OCI-LY7 (cell line): ENCODE measurements at regions not wholly inside any gene's neighbourhood (a gene's known extent, or its start where the extent isn't known, plus 50 kb on each side); places are given as distances from the start of the nearest gene placed in this dataset.

Experiments
- BruUV-seq: library from RNA; stranded (reverse); fragments of 400-500 nt; replicated peaks from 2 replicates; lab custom pipeline; 2021; lab: Mats Ljungman, UMichigan
- CTCF ChIA-PET: fragments of 300-600 bp; sonication (Branson Sonifier 250); formaldehyde crosslinking; loops from one replicate; lab custom pipeline; 2022; ENCODE audit warnings: antibody characterized with exemption; ENCODE audit not compliant: unreplicated experiment; lab: Charles Lee
- POLR2A ChIA-PET: fragments of 300-600 bp; sonication (Branson Sonifier 250); formaldehyde crosslinking; loops from one replicate; lab custom pipeline; 2022; ENCODE audit warnings: antibody characterized with exemption; lab: Charles Lee
- DNase-seq: peaks from one replicate; pipeline ENCODE4 v3.0.0-alpha.2; 2015; ENCODE audit warnings: low spot score
- H2AFZ ChIP-seq: fragments of 200-600 bp; sonication (generic), shearing (Covaris generic); 2 replicates; pipeline ENCODE4 v1.6.1; 2014; ENCODE audit warnings: mild to moderate bottlenecking, antibody characterized with exemption, low read length, moderate library complexity
- H3K27ac ChIP-seq: fragments of 200-600 bp; sonication (generic); 2 replicates; pipeline ENCODE4 v1.5.1; 2014; ENCODE audit warnings: mixed run types, low read depth, mild to moderate bottlenecking, moderate library complexity, low read length, inconsistent platforms; ENCODE audit not compliant: poor library complexity, severe bottlenecking
- H3K36me3 ChIP-seq: fragments of 200-600 bp; sonication (generic); 2 replicates; pipeline ENCODE4 v1.6.1; 2014; ENCODE audit warnings: mild to moderate bottlenecking, antibody characterized with exemption, low read length, moderate library complexity, mixed read lengths; ENCODE audit not compliant: insufficient read depth
- H3K4me1 ChIP-seq: fragments of 200-600 bp; sonication (generic); 2 replicates; pipeline ENCODE4 v1.5.1; 2014; ENCODE audit warnings: mild to moderate bottlenecking, low read length; ENCODE audit not compliant: insufficient read depth, poor library complexity, severe bottlenecking
- H3K4me2 ChIP-seq: fragments of 200-600 bp; sonication (generic); 2 replicates; pipeline ENCODE4 v1.6.1; 2014; ENCODE audit warnings: mild to moderate bottlenecking, low read length
- H3K4me3 ChIP-seq: fragments of 200-600 bp; sonication (generic); 2 replicates; pipeline ENCODE4 v1.5.1; 2014; ENCODE audit warnings: mild to moderate bottlenecking, low read depth, low read length; ENCODE audit not compliant: poor library complexity, severe bottlenecking
- H3K79me2 ChIP-seq: fragments of 200-600 bp; sonication (generic); 2 replicates; pipeline ENCODE4 v1.6.1; 2016; ENCODE audit warnings: low read depth, mild to moderate bottlenecking, low read length, moderate library complexity, mixed read lengths; ENCODE audit not compliant: insufficient read depth
- H3K9me2 ChIP-seq: fragments of 200-600 bp; sonication (generic); 2 replicates; pipeline ENCODE4 v1.6.1; 2016; ENCODE audit warnings: mild to moderate bottlenecking, low read length, mixed read lengths; ENCODE audit not compliant: insufficient read depth
- H3K9me3 ChIP-seq: fragments of 200-600 bp; sonication (generic); 2 replicates; pipeline ENCODE4 v1.6.1; 2014; ENCODE audit warnings: mild to moderate bottlenecking, mixed run types, low read length, mixed read lengths
- H4K20me1 ChIP-seq: fragments of 200-600 bp; sonication (generic); 2 replicates; pipeline ENCODE4 v1.6.1; 2014; ENCODE audit warnings: mild to moderate bottlenecking, antibody characterized with exemption, low read length, moderate library complexity, mixed read lengths; ENCODE audit not compliant: insufficient read depth
- CTCF ChIP-seq: fragments of 200-600 bp; sonication (generic); conservative IDR thresholded peaks from 2 replicates; pipeline ENCODE4 v1.5.1; 2014; ENCODE audit warnings: mild to moderate bottlenecking, antibody characterized with exemption, low read length, moderate library complexity, mixed read lengths
- EZH2phosphoT487 ChIP-seq: fragments of 200-600 bp; sonication (generic); IDR thresholded peaks from 2 replicates; pipeline ENCODE4 v1.6.1; 2018; ENCODE audit warnings: low read depth, borderline replicate concordance, mild to moderate bottlenecking, mixed run types, antibody characterized with exemption, low read length, moderate library complexity, mixed read lengths
- intact Hi-C: fragments of 100-400 bp; cut with micrococcal nuclease; formaldehyde crosslinking; loops from one replicate; pipeline ENCODE4 v1.10.0; 2022; ENCODE audit not compliant: unreplicated experiment

DNA sequence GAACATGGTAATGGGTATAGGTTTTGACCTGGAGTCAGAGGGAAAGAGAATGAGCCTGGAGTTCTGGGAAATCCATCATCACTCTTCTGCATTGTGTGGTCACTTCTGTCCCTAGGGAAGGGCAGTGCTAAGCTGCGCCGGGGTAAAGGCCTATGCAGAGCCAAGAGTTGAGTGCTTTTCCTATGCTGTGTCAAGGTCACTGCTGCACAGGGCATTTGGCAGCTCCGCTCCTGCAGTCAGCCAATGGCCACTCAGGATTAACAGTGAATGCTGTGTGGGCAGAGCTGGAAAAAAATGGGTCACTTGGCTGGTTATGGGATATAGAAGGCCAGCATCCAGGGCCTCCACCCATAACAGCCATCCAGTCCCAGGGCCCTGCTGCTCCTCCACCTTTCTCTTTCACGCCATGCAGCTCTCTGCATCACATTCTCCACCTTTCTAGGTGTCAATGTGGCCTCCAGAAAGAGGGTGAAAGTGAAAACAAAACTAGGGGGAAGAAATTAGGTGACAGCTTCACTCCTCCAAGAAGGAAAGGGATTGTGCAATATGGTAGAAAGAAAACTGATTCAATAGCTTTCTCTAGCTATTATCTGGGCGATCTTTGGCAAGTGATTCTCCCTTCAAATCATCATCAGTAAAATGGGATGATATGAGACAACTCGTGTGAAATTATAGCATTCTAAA, 279.3 kb upstream of the ANKRD55 start:
- Histone ChIP-seq H4K20me1 (no peaks in the 10 kb centered on the region), H3K36me3 (no peaks in the 10 kb centered on the region), H3K9me2 (no peaks in the 10 kb centered on the region), H3K9me3 (no peaks in the 10 kb centered on the region), H3K27ac (no peak overlapping the region), H3K4me2 (no peak overlapping the region), H2AFZ (no peak overlapping the region), H3K4me1 (no peaks in the 10 kb centered on the region), H3K4me3 (no peak overlapping the region), H3K79me2 (no peaks in the 10 kb centered on the region)
- intact Hi-C loops: no loop called here
- ChIA-PET CTCF (no interaction called here), POLR2A (interaction anchor here (1.0 kb wide), 2 partner anchors 19 to 124 kb away, joined by 3 read pairs; no protein-coding TSS in a partner anchor)
- DNase-seq: no peak
- TF ChIP-seq EZH2phosphoT487: no peak
- no peak for TF ChIP-seq CTCF
- no TSS peak for BruUV-seq

- no peak overlapping the region for H3K27ac ChIP-seq
- H4K20me1 ChIP-seq: no peaks in the 10 kb centered on the region
- intact Hi-C loops: no loop called here
- H3K4me1 ChIP-seq: no peaks in the 10 kb centered on the region
- no peak overlapping the region for H2AFZ ChIP-seq
- TF ChIP-seq CTCF: no peak
- no peak for TF ChIP-seq EZH2phosphoT487
- no peaks in the 10 kb centered on the region for H3K9me2 ChIP-seq
- no peaks in the 10 kb centered on the region for H3K9me3 ChIP-seq
- BruUV-seq: no TSS peak
- POLR2A ChIA-PET: no interaction called here
- no peak for DNase-seq
- no peaks in the 10 kb centered on the region for H3K79me2 ChIP-seq
- no peak overlapping the region for H3K4me3 ChIP-seq
- no peaks in the 10 kb centered on the region for H3K36me3 ChIP-seq
- no peak overlapping the region for H3K4me2 ChIP-seq
- CTCF ChIA-PET: no interaction called here
These were observed 278.3 kb upstream of the ANKRD55 start for GRCh38 chr5:56511326-56511841.

DNA sequence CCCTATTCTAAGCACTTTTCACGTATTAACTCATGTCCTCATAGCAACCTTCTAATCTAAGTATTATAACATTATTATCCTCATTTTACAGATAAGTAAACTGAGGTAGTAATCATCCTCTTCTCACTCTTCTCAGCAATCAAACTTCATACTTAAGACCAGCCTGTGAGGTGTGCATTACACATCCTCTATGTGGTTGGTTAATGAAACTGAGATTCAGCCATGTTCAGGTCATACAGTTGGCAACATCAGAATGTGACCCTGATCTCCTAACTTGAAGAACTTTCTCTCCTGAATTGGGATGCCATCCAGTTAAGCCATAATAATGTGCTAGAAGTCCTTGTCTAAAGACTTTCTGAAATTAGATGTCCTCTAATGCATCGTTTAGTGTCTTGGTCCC, 275.1 kb upstream of the ANKRD55 start:
- no TSS peak for BruUV-seq
- H3K79me2 ChIP-seq: no peaks in the 10 kb centered on the region

More for the DNA sequence above, 275.1 kb upstream of the ANKRD55 start:
- ChIA-PET POLR2A (interaction anchor here (0.6 kb wide), 1 partner anchor 1585 kb away, joined by 4 read pairs; no protein-coding TSS in a partner anchor), CTCF (no interaction called here)
- Histone ChIP-seq H3K27ac (no peak overlapping the region), H3K4me3 (no peak overlapping the region), H2AFZ (no peak overlapping the region), H4K20me1 (no peaks in the 10 kb centered on the region), H3K9me3 (no peaks in the 10 kb centered on the region), H3K4me1 (no peaks in the 10 kb centered on the region), H3K36me3 (no peaks in the 10 kb centered on the region), H3K4me2 (no peak overlapping the region), H3K9me2 (no peaks in the 10 kb centered on the region)
- no peak for DNase-seq
- intact Hi-C loops: no loop called here
- no peak for TF ChIP-seq CTCF
- TF ChIP-seq EZH2phosphoT487: no peak
